Epithelial cell of proximal tubule (primary cell): ENCODE measurements at regions not wholly inside any gene's neighbourhood (a gene's known extent, or its start where the extent isn't known, plus 50 kb on each side); places are given as distances from the start of the nearest gene placed in this dataset.

Experiments
- DNase-seq: peaks from one replicate; pipeline ENCODE4 v3.0.0-alpha.2; 2011; ENCODE audit warnings: low read depth
- H3K4me3 ChIP-seq: 2 replicates; pipeline ENCODE4 v1.5.1; 2011; ENCODE audit warnings: low read depth, mild to moderate bottlenecking, low read length
- TF ChIP-seq, protein P1 (sequence below): conservative IDR thresholded peaks from 2 replicates; pipeline ENCODE4 v1.5.1; 2012; ENCODE audit warnings: low read depth, mild to moderate bottlenecking, low read length

DNA sequence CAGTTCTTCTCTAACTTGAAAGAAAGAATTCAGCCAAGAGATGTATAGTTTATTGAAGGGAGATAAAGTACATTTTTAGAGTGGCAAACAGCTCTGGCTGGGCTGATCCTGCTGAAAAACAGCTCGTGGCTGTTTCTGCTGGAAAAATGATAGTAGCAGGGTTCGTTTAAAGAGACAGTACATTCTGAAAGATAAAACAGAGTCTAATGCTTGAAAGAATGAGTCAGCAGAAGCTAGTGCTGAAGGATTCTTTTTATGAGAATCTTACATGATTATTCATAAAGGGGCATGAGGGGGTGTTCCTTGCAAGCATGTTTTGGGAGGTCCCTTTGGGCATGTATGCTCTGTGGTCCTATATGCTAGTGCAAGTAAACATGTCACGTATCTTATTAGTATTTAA, 790.0 kb downstream of the PCDH18 start:
- DNase-seq, result no peak
- no peak overlapping the region for H3K4me3 ChIP-seq
- TF ChIP-seq, protein P1, sequence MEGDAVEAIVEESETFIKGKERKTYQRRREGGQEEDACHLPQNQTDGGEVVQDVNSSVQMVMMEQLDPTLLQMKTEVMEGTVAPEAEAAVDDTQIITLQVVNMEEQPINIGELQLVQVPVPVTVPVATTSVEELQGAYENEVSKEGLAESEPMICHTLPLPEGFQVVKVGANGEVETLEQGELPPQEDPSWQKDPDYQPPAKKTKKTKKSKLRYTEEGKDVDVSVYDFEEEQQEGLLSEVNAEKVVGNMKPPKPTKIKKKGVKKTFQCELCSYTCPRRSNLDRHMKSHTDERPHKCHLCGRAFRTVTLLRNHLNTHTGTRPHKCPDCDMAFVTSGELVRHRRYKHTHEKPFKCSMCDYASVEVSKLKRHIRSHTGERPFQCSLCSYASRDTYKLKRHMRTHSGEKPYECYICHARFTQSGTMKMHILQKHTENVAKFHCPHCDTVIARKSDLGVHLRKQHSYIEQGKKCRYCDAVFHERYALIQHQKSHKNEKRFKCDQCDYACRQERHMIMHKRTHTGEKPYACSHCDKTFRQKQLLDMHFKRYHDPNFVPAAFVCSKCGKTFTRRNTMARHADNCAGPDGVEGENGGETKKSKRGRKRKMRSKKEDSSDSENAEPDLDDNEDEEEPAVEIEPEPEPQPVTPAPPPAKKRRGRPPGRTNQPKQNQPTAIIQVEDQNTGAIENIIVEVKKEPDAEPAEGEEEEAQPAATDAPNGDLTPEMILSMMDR, result no peak

DNA sequence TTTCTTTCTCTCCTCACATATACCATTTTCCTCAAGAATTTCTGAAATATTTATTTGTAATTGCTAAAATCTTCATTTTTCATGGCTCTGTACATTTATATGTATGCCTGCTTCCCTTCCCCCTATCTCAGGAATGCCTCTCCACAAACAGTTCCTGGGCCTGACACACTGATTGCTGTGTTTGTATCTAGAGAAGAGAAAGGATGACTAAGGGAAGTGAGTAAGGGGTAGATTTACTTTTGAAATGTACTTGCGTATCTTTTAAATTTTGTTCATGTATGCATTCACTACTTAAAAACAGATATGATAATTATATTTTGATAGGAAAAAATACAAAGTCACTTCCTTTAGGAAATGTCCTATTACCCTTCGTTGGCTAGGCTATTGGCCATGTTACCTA, 790.8 kb downstream of the PCDH18 start:
- no peak for DNase-seq
- no peak overlapping the region for H3K4me3 ChIP-seq

DNA sequence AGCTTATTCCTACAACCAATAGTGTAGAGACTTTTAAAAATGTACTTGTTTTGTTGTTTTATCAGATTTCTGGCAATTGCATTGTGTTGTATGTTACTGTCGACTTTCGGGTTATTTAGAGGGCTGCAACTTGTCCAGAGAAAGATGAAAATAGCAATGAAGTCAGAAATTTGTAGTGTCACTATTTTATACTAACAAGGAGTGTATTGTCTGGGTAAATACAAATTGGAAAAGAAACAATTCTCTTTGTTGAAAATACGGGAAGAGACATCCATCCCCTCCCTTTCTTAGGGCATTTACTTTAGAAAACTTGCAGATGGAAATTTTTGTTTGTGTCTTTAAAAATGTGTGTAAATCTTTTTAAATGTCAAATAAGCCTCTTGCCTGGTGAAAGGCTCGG, 792.0 kb downstream of the PCDH18 start:
- H3K4me3 ChIP-seq, result no peak overlapping the region
- DNase-seq, result no peak
- TF ChIP-seq, protein P1, result no peak

More for the DNA sequence above, 790.8 kb downstream of the PCDH18 start:
- TF ChIP-seq, protein P1, result no peak

DNA sequence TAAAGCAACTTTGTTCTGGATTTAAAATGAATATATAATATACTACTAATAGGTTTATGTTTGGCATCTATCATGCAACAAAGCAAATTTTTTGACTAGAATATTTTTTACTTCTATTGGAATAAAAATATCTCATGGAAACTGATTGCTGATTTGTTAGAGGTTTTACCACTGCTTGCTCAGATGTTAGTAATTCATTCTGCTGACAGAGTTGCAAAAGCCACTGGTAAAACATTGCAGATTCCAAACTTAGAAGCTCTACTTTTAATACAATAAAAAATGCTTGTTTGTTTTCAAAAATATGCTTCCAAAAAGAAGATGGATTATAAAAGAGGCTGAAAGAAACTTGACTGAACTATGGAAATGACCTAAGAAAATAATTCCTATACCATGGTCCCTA, 795.2 kb downstream of the PCDH18 start:
- no peak for DNase-seq
- no peak overlapping the region for H3K4me3 ChIP-seq
- TF ChIP-seq, protein P1, result no peak

DNA sequence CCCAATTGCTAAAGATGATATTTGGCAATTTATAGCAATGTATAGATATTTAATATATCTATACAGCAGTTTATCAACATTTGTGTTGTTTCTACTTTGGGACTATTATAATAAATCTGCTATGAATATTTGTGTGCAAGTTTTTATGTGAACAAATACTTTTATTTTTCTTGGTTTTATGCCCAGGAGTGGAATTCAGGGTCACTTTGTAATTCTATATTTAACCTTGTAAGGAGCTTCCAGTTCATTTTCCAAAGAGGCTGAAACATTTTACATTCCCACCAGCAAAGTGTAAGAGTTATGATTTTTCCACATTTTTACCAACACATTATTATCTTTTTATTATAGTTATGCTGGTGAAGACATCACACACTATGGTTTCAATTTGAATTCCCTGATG, 801.3 kb downstream of the PCDH18 start:
- DNase-seq, result no peak

DNA sequence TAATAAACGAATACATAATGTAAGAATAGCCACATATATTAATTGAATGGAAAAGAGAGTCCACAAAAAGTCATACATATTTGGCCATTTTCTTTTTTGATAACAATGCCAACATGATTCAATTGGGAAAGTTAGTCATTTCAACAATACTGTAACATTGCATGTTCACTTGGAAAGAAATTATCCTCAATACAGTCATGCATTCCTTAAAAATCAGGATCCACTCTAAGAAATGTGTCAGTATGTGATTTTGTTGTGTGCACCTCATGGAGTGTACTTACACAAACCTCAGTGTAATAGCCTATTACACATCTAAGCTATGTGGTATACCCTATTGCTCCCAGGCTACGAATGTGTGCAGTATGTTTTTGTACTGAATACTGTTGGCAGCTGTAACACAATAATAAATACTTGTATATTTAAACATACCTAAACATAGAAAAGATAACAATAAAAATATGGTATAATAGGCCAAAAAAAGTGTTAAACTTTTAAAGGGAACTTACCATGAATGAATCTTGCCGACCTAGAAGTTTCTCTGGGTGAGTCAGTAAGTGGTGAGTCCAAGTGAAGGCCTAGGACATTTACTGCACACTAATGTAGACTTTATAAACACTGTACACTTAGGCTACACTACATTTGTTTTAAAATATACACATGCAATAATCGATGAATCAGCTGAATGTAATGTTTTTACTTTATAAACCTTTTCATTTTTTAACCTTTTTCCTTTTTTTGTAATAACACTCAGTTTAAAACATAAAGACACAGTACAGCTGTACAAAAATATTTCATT, 806.8 kb downstream of the PCDH18 start:
- TF ChIP-seq, protein P1, result no peak
- no peak overlapping the region for H3K4me3 ChIP-seq
- DNase-seq, result no peak

More for the DNA sequence above, 801.3 kb downstream of the PCDH18 start:
- no peak overlapping the region for H3K4me3 ChIP-seq
- TF ChIP-seq, protein P1, result no peak

DNA sequence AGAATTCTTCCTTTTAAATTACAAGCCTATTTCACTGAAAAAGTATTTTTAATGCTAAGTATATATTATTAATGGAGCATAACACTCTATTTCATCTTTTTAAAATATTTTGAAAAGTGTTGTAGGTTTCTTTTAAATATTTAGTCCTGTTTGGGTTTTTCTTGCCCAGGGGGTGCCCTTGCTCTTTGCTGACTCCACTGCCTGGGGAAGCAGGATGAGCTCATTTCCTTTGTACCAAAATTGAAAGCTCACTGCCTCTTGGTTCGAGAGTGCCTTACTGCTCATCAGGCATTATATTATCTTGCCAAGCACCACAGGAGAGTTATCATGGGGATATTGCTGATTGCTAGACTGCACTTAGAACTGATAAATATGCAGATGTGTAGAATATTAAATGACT, 819.2 kb downstream of the PCDH18 start:
- DNase-seq, result peak; percentile 10

More for the DNA sequence above, 819.2 kb downstream of the PCDH18 start:
- TF ChIP-seq, protein P1, result peak; percentile 48
- H3K4me3 ChIP-seq, result no peak overlapping the region
